Panc1 (cell line): ENCODE measurements at regions not wholly inside any gene's neighbourhood (a gene's known extent, or its start where the extent isn't known, plus 50 kb on each side); places are given as distances from the start of the nearest gene placed in this dataset.
"Not testable (repeated sequence)": the region's sequence is repeated elsewhere in the genome, so short reads cannot be mapped to it uniquely, and the experiment has no call there.

ENCODE experiments used
- CTCF ChIP-seq: fragments of 450-650 bp; IDR thresholded peaks from 2 replicates; pipeline ENCODE4 v1.5.1; 2017; ENCODE audit warnings: mild to moderate bottlenecking
- REST ChIP-seq, 2 experiments: IDR thresholded peaks; 2 replicates each; pipeline ENCODE4 v1.6.1; 2011 to 2012; ENCODE audit warnings: low read depth in 2 of 2, control low read depth in 1 of 2, low read length in 1 of 2, mild to moderate bottlenecking in 1 of 2, moderate library complexity in 1 of 2; ENCODE audit not compliant: insufficient read depth in 1 of 2
- SIN3A ChIP-seq: IDR thresholded peaks from 2 replicates; pipeline ENCODE4 v1.6.1; 2012; ENCODE audit warnings: low read depth, mild to moderate bottlenecking, low read length, moderate library complexity, borderline replicate concordance; ENCODE audit not compliant: insufficient read depth

GRCh38 chr2:198855746-198856145 is 602.0 kb downstream of the SATB2 start:
- not testable (repeated sequence) for TF ChIP-seq CTCF; REST (IDR thresholded peaks at IDR 0.05; ENCODE audit: insufficient read depth in 1 of 2, low read depth in 2 of 2, low read length in 1 of 2); SIN3A
